ENCODE measurements at regions not wholly inside any gene's neighbourhood (a gene's known extent, or its start where the extent isn't known, plus 50 kb on each side); places are given as distances from the start of the nearest gene placed in this dataset.
A peak's percentile ranks its signal among the peaks of the same experiment; 100 is the strongest.

DNA sequence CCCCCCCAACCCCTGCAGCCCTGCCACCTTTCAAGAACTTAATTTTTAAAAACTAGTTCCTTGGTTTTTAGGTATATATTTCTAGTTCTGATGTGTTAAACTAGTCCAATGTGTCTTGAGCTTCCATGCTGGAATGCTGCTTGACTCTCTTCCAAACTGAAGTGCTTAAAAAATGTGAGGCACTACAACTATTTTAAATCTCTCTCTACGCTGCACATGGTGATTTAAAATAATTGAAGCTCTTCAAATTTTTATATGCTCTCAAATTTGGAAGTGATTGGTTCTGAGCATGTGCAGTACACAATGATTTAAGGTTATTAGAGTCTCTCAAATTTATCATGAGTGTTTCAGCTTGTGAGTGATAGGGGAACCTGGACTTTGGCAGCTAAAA lies 192.6 kb upstream of the ZEB2 start:
- peaks cover 24 to 29% of the 10 kb centered on the region in 2 experiments for H3K4me1 Mint-ChIP-seq
- WGBS (ENCODE audit: extremely low coverage, insufficient read length, low lambda C conversion rate) = no CpG with 5 or more reads among the region's 1 CpG

More for the DNA sequence above, 192.6 kb upstream of the ZEB2 start:
- Histone ChIP-seq H3K14ac (ENCODE audit: insufficient read depth, low read length) (no peak overlapping the region), H3K9me3 (ENCODE audit: control insufficient read depth, low read depth, low read length) (no peaks in the 10 kb centered on the region), H3K4me2 (ENCODE audit: insufficient read depth, insufficient read length, low read length) (no peak overlapping the region), H3K9ac (ENCODE audit: extremely low read depth, insufficient read length, low read length) (no peak overlapping the region), H4K5ac (ENCODE audit: insufficient read length, low read depth, low read length) (no peak overlapping the region), H3K27ac (ENCODE audit: insufficient read length, low read depth, low read length) (no peak overlapping the region), H2BK12ac (ENCODE audit: insufficient read length, low read depth, low read length) (no peak overlapping the region), H3K18ac (ENCODE audit: insufficient read length, low read depth, low read length) (no peak overlapping the region), H2BK15ac (ENCODE audit: low read depth, low read length) (no peak overlapping the region), H4K91ac (ENCODE audit: insufficient read length, low read depth, low read length) (no peak overlapping the region), H2AFZ (ENCODE audit: low read length) (no peak overlapping the region), H3T11ph (ENCODE audit: low read length) (no peak overlapping the region), H2BK120ac (ENCODE audit: low read depth, low read length, poor library complexity, severe bottlenecking) (no peak overlapping the region), H3K79me1 (ENCODE audit: insufficient read depth, low read depth, low read length, poor library complexity, severe bottlenecking) (no peaks in the 10 kb centered on the region), H4K8ac (replicated peaks; ENCODE audit: insufficient read length, low read depth, low read length) (no peak overlapping the region), H3K23ac (ENCODE audit: insufficient read length, low read depth, low read length) (no peak overlapping the region), H2BK5ac (ENCODE audit: insufficient read length, low read length) (no peak overlapping the region), H3K27me3 (ENCODE audit: insufficient read depth, low read length) (no peaks in the 10 kb centered on the region), H3K4ac (ENCODE audit: low read depth, low read length) (no peak overlapping the region), H2AK5ac (ENCODE audit: insufficient read length, low read length) (no peak overlapping the region), H4K20me1 (ENCODE audit: control insufficient read depth, insufficient read depth, insufficient read length) (no peaks in the 10 kb centered on the region), H3K4me1 (ENCODE audit: insufficient read depth, low read length) (peaks cover 1% of the 10 kb centered on the region), H3K23me2 (ENCODE audit: insufficient read length, low read depth, low read length, poor library complexity, severe bottlenecking) (no peaks in the 10 kb centered on the region), H3K79me2 (ENCODE audit: insufficient read depth, low read length) (no peaks in the 10 kb centered on the region), H2BK20ac (ENCODE audit: low read depth, low read length, poor library complexity, severe bottlenecking) (no peak overlapping the region), H3K56ac (ENCODE audit: insufficient read length, low read depth, low read length) (no peak overlapping the region)
- Mint-ChIP-seq H3K27ac (peak overlapping the region; percentile 24 to 92 (median 33); a peak in 4 of 7 replicates), H3K9me3 (peaks cover 3 to 4% of the 10 kb centered on the region in 2 experiments; a peak in 4 of 5 replicates), H3K4me3 (no peak overlapping the region), H3K36me3 (ENCODE audit: insufficient read depth in 1 of 3, low read depth in 3 of 3) (peaks cover under 1 to 8% (median 2%) of the 10 kb centered on the region in 3 experiments; a peak in 3 of 7 replicates), H3K27me3 (ENCODE audit: low read depth) (no peaks in the 10 kb centered on the region)
- TF ChIP-seq, protein P1, sequence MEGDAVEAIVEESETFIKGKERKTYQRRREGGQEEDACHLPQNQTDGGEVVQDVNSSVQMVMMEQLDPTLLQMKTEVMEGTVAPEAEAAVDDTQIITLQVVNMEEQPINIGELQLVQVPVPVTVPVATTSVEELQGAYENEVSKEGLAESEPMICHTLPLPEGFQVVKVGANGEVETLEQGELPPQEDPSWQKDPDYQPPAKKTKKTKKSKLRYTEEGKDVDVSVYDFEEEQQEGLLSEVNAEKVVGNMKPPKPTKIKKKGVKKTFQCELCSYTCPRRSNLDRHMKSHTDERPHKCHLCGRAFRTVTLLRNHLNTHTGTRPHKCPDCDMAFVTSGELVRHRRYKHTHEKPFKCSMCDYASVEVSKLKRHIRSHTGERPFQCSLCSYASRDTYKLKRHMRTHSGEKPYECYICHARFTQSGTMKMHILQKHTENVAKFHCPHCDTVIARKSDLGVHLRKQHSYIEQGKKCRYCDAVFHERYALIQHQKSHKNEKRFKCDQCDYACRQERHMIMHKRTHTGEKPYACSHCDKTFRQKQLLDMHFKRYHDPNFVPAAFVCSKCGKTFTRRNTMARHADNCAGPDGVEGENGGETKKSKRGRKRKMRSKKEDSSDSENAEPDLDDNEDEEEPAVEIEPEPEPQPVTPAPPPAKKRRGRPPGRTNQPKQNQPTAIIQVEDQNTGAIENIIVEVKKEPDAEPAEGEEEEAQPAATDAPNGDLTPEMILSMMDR (conservative IDR thresholded peaks at IDR 0.05) = no peak
- DNase-seq = no peak
